ENCODE measurements at regions not wholly inside any gene's neighbourhood (a gene's known extent, or its start where the extent isn't known, plus 50 kb on each side); places are given as distances from the start of the nearest gene placed in this dataset.

DNA sequence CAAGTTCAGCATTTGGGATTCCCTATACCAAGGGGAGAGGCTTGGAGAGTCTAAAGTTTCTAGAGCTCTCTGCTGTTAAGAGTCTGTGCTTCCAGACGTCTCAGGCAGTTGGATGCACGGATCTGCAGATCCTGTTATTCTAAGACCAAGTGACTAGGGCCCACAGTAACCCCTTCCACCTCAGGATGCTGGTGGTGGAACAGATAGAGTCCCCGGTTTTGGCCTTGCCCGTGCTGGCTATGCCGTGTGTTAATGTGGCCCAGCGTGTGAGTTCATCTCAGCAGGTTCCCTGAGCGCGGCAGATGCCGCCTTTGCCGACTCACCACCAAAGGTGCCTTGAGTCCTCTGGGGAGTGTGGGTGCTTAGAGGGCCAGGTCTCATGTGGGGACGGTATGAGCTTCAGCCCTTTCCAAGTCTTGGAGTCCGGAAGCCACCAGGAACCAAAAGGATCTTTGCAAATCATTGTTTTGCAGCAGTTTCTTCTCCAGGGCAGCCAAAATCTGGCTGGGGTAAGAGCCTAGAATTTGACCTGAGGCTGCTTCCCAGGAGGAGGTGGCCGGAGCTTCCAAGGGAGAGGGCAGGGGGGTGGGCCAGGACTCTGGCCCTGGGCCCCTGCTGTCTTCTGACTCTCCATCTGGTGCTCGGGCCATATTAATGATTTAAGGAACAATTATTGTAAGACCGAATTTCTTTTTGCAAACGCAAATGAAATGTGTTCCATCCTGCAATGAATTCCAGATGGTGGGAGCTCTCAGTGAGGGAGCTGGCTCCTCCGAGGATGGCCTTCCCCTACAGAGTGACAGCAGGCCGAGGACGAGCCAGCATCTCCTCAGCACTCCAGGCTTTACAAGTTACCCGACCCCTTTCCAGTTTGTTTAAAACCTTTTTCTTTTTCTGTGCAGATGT is 205.7 kb downstream of the FOXD2 start:
- TF ChIP-seq, protein P1, sequence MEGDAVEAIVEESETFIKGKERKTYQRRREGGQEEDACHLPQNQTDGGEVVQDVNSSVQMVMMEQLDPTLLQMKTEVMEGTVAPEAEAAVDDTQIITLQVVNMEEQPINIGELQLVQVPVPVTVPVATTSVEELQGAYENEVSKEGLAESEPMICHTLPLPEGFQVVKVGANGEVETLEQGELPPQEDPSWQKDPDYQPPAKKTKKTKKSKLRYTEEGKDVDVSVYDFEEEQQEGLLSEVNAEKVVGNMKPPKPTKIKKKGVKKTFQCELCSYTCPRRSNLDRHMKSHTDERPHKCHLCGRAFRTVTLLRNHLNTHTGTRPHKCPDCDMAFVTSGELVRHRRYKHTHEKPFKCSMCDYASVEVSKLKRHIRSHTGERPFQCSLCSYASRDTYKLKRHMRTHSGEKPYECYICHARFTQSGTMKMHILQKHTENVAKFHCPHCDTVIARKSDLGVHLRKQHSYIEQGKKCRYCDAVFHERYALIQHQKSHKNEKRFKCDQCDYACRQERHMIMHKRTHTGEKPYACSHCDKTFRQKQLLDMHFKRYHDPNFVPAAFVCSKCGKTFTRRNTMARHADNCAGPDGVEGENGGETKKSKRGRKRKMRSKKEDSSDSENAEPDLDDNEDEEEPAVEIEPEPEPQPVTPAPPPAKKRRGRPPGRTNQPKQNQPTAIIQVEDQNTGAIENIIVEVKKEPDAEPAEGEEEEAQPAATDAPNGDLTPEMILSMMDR (IDR thresholded peaks at IDR 0.05), result no peak
- no peak for TF ChIP-seq POLR2A (IDR thresholded peaks at IDR 0.05)

Measured in esophagus squamous epithelium (tissue), 4 donors.